HG02588 (cell line): ENCODE measurements at regions not wholly inside any gene's neighbourhood (a gene's known extent, or its start where the extent isn't known, plus 50 kb on each side); places are given as distances from the start of the nearest gene placed in this dataset.
"Not testable (repeated sequence)": the region's sequence is repeated elsewhere in the genome, so short reads cannot be mapped to it uniquely, and the experiment has no call there.

Experiments
- ATAC-seq: cut with Tn5 transposase; IDR thresholded peaks from one replicate; pipeline ENCODE4 v1.9.1; 2021; ENCODE audit warnings: mild to moderate bottlenecking, moderate library complexity; ENCODE audit not compliant: unreplicated experiment

DNA sequence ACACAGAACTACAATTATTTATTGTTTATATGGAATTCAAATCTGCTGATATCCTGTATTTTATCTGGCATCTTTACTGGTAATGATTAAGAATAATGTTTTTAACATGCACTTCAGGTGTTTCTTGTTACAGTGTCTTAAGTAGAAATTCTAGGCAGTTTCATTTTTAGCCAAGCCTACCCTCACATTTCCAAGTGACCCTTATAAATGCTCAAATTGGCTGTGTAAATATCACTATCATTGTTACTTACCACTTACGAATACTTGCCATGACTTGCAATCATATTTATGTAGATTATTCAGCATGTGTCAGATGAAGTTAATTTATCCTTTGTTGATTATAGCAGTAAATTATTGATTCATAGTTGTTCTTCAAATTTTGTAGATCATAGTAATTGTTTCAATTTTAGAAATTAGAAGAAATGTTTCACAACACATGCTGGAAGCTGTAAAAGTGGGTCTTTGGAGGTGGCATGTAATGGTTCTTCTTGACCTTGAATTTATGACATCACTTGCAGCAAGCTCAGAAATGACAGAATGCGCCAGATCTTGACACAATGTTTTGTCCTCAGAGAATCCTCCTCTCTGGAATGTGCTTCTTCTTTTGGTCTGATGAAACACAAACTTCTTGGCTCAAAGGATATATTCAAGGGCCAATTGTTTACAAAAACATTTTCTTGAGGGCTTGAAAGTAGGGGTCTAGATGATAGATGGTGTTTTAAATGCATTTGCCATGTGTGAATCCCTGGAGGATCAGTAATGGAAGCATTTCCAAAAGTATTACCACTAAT lies 471.8 kb downstream of the COL12A1 start:
- no peak for ATAC-seq

DNA sequence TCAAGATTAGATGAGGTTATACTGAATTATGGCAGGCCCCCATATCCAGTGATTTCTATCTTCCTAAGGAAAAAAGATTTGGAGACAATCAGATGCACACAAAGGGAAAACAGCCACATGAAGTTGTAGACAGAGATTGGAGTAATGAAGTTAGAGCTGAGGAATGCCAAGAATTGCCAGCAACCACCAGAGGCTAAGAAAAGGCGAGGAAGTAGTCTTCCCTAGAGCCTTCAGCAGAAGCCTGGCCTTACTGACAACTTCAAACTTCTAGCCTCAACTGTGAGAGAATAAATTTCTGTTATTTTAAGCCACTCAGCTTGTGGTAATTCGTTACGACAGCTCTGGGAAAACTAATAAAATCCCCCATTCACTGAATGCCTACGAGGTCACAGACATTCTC lies 473.9 kb downstream of the COL12A1 start:
- no peak for ATAC-seq

DNA sequence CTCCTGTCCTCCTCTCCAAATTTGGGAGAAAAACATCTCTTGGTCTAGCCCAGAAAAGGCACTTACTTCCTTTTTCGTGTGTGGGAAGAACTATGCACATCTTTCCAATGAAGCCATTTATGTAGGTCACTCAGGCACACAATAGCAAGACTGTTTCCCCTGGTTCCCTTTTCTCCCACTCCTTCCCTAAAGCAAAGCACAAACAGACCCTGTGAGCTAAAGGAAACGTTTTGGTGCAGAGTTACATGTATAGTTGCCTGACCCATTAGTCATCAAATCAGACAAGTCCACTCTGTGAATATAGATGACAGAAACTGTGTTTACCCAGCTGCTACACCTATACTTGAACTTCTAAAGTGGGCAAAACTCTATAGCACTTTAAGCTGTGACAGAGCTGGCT lies 474.6 kb downstream of the COL12A1 start:
- no peak for ATAC-seq

DNA sequence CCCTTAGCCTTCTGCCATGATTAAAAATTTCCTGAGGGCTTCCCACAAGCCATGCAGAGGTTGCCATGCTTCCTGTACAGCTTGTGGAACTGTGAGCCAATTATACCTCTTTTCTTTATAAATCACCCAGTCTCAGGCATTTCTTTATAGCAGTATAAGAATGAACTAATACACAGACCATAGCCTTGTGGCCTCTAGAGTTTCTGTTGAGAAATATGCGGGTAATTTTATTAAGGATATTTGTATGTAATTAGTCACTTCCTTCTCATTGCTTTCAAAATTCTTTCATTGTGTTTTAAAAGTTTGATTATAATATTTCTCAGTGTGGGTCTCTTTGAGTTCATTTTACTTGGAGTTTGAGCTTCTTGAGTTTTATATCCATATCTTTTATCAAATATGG lies 484.9 kb downstream of the COL12A1 start:
- no peak for ATAC-seq

DNA sequence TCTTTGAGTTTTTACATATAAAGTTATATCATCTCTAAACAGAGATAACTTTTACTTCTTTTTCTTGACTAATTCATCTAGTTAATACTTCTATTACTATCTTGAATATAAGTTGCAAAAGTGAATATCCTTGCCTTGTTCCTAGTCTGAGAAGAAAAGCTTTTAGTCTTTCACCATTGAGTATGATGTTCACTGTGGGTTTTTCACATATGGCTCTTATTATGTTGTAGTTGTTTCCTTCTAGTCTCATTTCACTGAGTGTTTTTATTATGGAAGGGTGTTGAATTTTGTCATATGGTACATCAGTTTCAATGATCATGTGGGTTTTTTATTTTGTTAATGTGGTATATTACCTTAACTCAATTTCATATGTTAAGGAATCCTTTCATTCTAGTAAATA lies 488.3 kb downstream of the COL12A1 start:
- no peak for ATAC-seq

DNA sequence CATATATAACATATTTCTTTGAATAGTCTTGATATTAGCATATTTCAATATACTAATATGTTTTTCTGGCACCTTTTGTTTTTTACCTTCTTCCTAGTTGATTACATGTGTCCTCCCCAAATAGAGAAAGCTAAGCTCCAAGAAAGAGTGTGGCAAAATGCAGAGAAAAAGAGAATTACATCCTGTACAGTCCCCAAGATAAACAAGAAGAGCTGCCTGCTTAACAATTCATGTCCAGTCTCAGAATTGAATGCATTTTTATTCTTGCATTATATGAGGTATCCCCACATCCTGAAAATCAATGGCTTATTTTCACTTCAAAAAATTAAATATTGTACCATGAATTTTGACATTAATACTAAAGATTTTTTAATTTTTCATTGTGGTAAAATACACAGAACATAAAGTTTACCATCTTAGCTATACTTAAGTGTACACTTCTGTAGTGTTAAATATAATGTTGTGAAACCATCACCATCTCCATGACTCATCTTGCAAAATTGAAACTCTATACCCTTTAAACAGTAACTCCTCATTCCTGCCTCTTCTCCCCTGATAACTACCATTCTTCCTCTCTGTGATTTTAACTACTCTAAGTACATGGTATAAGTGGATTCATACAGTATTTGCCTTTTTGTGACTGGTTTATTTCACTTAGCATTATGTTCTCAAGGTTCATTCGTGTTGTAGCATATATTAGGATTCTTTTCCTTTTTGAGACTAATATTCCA lies 490.3 kb downstream of the COL12A1 start:
- no peak for ATAC-seq

DNA sequence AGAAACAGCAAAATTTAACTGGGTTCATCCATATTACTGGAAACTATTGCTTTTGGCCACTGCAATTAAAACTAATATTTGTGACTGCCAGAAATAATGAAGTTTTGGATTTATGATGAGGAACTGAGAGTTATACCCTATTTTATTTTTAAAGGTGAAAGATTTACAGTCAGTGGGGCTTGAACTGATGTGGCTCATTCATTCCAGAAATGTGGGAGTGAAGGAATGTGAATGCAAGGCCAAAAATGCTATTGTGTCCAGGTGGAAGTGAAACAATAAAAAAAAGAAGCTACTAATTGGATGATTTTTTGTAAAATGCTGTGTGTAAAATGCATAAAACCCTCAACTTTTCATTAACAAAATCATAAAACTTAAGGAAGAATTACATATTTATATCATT lies 491.9 kb downstream of the COL12A1 start:
- no peak for ATAC-seq

DNA sequence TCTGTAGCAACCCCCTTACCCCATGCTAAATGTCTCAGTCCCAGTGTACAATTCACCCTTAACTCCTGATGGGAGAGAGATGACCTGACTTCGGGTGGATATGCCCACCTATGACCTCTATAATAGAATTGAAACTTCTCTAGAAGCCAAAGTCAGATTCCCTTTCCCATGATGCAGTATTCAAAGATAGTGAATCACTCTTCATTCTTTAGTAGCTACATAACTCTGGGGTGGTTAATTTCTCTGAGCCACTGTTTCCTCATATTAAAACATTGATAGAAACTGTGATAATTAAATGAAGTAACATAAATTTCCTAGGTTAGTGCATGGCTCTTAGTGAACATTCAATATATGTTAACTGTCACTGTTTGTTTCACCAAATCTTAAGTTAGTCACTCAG lies 500.4 kb downstream of the COL12A1 start:
- ATAC-seq = no peak

DNA sequence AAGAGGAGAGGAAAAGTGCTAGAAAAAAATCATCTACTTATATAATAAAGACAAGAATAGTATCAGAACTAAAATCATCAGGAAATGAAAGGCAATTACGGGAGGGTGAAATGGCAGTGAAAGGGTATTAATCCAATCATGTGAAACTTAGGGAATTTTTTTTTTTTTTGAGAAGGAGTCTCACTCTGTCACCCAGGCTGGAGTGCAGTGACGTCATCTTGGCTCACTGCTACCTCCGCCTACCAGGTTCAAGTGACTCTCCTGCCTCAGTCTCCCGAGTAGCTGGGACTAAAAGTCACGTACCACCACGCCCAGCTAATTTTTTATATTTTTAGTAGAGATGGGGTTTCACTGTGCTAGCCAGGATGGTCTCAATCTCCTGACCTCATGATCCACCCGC lies 501.3 kb downstream of the COL12A1 start:
- not testable (repeated sequence) for ATAC-seq

DNA sequence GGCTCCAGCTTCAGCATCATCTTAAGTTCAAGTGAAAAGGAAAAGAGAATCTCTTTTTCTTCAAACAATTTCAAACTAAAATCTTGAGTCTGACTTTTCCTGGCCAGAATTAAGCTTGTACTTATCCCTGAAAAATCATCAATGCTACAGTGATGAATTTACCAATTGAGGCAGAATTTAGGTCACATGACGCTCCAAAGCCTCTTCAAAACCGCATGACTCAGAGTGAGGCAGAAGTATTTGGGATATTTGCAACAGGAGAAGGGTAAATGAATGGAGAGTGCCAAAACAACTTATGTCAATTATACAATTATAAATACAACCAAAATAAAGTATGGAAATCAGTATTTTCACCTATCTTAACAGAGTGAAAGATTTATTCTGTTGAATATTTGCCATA lies 515.5 kb downstream of the COL12A1 start:
- ATAC-seq = no peak

DNA sequence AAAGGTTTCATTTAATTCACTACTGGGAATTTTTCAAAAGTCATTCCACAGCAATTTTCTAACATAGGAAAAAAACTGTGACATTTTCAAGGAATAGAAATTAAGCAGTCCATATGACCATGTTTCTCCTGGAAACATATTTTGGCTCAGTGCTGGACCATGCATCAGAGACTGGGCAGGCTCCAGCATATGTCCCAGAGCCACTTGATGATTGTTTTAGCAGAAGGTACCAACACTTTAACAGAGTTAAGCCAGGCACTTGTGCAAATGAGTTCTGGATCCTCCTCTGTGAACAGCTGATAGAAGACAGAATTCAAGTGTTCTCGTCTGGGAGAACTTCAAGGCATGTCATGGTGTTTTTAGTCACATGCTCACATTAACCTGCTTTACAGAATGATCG lies 516.3 kb downstream of the COL12A1 start:
- ATAC-seq = no peak

DNA sequence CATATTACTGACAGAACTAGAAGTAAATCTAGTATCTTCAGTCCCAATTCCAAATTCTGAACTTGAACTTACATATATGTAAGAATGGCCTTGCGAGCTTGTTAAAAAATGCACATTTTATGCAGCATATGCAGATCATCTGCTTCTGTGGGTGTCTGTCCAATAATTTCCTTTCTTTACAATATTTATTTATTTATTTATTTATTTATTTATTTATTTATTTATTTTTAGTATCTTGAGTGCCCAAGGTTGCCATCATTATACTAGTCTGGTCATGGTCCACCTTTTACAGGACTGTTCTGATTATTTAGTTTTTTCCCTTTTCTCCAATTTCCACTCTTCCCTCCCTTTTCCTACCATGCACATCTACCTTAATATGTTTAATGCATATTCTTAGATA lies 528.4 kb downstream of the COL12A1 start:
- no peak for ATAC-seq

DNA sequence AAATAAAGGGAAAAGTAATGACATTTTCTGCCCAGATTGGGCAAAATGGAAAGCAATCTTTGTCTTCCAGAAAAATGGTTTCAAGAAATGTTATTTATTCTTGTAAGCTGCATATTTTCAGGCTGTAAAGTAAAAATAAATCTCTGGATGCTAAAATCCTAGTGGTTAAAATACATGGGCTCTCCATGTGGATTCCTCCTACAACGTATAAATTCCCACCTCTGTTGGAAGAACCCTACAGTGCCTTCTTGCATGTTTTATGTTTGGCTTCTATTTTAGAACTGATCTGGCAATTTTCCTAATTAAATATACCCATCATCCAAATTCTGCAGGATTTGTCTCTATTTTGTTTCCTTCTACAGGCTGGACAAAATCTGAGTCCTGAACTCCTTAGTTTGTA lies 528.9 kb downstream of the COL12A1 start:
- no peak for ATAC-seq

DNA sequence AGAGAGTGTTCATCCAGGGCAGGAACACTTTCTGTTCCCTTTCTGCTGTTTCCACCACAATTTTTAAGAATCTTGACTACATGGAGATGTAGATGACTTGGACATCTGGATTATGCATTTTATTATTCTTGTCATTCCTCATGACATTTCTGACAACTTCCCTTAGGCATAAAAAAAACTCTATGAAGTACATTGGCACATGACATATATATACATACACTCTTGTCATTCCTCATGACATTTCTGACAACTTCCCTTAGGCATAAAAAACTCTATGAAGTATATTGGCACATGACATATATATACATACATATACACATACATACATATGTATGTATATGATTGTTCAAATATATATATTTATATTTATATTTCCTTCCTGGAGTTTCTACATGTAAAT lies 531.5 kb downstream of the COL12A1 start:
- ATAC-seq = no peak

DNA sequence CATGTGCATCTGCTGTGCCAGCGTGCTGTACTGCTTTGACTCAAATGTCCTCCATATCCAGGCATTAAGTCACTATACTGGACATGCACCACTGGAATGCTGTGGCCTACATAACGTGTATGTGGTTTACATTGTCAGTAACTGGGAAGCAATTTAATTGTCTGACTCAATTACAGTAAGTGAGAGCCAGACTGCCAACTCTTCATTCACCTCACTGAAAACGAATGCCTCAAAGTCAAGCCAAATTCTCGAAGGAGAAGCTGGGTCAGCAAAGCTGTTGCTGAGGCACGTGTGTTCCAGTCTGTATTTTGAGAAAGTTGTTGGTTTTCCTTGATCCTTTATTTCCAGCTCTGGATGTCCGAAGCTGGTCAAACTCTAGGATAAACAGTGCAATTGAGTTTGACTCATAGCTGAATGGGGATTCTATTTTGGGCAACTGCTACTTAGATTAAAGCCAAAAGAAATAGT lies 534.3 kb downstream of the COL12A1 start:
- no peak for ATAC-seq

DNA sequence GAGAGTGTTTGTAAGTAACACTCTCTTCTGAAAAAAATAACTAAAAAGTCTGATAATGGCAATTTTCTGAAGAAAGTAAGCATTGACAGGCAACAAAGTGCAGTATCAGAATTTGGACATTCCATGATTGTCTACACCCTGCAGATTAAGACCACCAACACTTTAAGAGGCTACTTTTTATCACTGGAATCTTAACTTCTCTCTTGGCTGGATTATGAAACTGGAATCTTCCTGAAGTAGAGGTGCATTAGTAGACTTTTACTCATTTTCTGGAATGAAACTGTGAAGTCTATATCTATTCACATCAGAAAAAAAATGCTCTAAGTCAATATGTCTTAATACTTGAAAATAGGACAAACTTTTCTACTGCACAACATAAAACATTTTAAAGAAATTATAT lies 547.5 kb downstream of the COL12A1 start:
- no peak for ATAC-seq

DNA sequence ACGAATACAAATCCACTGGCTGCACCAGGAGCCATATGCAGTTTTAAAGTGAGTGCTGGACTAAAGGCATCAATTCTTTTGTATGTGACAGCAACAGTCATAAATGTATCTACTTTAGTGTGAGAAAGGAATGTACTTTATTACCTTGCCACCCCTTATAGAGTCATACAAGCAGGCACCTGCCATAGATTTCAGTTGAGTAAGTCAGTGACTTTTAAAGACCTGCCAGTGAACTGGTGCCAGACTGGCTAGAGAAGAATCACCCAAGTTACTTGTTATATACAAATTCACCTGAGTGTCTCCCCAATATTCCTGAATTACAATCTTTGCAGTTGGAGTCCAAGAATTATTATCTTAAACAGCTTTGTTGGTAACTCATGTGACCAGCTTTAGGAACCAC lies 547.9 kb downstream of the COL12A1 start:
- ATAC-seq = no peak

DNA sequence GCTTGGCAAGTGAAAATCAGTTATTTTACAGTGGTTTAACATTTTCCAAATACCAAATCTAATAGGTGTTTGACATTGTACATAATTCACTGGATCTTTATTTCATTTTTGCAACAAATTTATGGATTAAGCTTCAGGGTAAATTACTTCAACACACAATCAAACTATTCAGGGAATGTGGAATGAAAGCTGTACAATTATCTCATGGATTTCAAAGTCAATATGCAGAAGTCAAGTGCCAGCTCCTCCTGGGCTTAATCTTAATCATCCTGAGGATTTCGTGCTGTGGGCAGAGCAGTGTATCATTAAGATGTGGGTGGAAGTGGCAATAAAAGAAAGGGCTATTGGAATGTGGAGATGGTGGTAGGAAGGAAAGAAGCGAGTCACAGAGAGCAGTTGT lies 548.8 kb downstream of the COL12A1 start:
- no peak for ATAC-seq

DNA sequence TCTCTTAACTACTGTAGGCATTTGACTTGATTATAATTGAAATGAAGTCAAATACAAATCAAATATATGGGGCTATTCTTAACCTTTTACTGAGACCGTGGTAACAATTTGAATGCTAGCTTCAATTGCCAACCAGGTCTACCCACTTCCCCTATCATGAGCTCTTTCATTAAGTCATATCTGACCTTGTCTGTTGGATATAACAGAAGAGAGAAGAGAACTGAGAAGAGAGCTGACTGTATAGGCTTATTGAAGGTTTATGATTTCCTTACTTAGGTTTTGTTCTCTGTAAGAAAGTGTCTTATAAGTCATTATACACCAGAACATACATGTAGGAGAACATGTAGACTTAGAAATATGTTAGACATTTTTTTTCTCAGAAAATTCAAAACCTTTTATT lies 549.4 kb downstream of the COL12A1 start:
- ATAC-seq = no peak

DNA sequence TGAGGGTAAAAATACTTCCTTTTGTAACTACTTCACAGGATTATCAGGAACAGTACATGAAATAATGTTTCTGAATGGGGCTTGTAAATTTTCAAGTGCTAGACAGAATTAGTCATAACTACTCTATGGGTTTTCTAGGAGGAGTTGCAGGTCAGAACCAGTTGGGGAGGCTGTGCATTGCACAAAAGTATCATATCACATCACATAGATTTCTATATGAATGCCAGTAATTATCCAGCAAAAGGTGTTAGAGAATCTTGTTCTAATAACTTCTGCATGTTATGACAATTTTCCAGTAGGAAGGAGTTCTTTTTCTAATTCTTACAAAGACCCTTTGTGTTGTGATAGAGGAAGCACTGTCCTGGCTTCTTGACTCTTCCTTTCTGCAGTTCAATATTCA lies 551.6 kb downstream of the COL12A1 start:
- ATAC-seq = no peak

DNA sequence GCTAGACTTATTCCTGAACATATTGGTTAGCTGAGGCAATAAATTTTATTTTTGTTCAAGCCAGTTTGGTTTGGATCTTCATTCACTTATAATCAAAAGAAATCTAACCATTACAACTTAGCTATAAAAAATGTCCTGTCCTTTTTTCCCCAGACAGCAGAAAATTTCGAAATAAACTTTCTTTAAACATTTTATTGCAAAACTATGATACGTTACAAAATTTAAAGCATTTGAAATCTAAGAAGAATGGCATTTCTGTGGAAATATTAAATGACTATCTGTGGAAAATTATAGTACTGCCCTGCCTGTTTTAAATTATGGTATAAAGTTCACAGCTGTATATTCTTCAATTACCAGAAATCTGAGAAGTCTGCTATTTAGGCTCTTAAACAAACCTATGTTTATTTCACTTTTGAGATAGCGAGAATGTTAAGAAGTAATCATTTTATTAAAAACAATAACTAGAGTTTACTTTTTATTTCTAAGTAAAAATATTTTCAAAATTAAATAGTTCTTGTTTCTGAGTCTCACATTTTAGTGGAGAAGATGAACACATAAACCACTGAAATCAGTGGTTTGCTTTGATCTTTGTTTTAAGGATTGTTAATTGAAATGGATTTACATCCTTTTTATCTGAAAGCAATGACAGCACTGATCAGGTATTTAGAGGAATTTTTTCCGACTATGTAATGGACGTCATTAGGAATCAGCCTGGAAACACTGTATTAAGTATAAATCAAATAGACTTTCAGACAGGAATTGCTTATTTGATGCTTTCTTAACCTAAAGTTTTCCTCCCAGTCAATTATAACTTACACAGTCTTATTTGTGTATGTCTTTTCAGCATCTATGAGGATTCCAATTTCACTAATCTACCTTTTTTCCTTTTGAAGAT lies 553.7 kb downstream of the COL12A1 start:
- ATAC-seq = no peak
